ENCODE measurements at regions not wholly inside any gene's neighbourhood (a gene's known extent, or its start where the extent isn't known, plus 50 kb on each side); places are given as distances from the start of the nearest gene placed in this dataset.

DNA sequence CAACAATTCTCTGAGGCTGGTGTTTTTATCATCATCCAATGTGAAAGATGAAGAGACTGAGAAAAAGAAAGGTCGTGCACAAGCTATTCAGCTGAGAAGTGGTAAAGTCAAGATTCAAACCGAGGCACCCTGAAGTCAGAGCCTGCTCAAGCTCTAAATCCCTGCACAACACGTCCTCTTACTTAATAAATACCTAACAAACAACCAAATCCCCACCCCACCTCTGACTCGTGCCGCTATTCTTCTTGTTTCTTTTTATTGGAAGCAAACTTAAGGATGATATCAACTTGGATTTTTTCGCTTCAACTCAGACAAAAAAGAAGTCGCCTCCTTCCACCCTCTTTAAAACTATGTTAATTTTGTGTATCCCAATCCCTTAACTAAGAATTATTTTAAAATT is 140.2 kb downstream of the CEP120 start:
- TF ChIP-seq GATA3 (IDR thresholded peaks at IDR 0.05; ENCODE audit: low read depth, low read length) (no peak), GATA2 (IDR thresholded peaks at IDR 0.05; ENCODE audit: low read depth, low read length) (no peak)

Data from SH-SY5Y (cell line).